OCI-LY3 (cell line): ENCODE measurements at regions not wholly inside any gene's neighbourhood (a gene's known extent, or its start where the extent isn't known, plus 50 kb on each side); places are given as distances from the start of the nearest gene placed in this dataset.

Source experiments
- EZH2phosphoT487 ChIP-seq: fragments of 200-600 bp; shearing (Covaris generic); IDR thresholded peaks from 2 replicates; pipeline ENCODE4 v1.6.1; 2018; ENCODE audit warnings: antibody characterized with exemption, mixed run types, low read depth
- TF ChIP-seq, protein P1 (sequence below): fragments of 200-600, 300-600 bp; sonication (generic); IDR thresholded peaks from 2 replicates; pipeline ENCODE4 v1.5.1; 2014; ENCODE audit warnings: antibody characterized with exemption, low read length, low read depth

DNA sequence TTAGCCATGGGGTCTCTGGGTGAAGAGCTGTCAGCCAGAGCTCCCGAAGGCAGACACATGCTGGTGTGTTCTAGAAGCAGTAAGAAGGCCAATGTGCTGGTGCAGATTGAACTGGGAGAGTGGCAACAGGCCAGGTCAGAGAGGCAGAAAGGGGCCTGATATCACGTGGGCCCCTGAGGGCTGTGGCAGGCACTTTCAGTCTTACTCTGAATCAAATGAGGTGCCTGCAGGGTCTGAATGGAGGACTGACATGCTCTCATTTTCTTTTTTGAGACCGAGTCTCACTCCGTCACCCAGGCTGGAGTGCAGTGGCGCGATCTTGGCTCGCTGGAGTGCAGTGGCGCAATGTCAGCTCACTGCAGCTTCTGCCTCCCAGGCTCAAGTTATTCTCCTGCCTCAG, 293.8 kb downstream of the ABCC12 start:
- TF ChIP-seq EZH2phosphoT487, result no peak
- TF ChIP-seq, protein P1, sequence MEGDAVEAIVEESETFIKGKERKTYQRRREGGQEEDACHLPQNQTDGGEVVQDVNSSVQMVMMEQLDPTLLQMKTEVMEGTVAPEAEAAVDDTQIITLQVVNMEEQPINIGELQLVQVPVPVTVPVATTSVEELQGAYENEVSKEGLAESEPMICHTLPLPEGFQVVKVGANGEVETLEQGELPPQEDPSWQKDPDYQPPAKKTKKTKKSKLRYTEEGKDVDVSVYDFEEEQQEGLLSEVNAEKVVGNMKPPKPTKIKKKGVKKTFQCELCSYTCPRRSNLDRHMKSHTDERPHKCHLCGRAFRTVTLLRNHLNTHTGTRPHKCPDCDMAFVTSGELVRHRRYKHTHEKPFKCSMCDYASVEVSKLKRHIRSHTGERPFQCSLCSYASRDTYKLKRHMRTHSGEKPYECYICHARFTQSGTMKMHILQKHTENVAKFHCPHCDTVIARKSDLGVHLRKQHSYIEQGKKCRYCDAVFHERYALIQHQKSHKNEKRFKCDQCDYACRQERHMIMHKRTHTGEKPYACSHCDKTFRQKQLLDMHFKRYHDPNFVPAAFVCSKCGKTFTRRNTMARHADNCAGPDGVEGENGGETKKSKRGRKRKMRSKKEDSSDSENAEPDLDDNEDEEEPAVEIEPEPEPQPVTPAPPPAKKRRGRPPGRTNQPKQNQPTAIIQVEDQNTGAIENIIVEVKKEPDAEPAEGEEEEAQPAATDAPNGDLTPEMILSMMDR, result no peak
